D341Med (cell line): ENCODE measurements at regions not wholly inside any gene's neighbourhood (a gene's known extent, or its start where the extent isn't known, plus 50 kb on each side); places are given as distances from the start of the nearest gene placed in this dataset.

Source experiments
- DNase-seq: peaks from one replicate; pipeline ENCODE4 v3.0.0; 2012; ENCODE audit warnings: low spot score

DNA sequence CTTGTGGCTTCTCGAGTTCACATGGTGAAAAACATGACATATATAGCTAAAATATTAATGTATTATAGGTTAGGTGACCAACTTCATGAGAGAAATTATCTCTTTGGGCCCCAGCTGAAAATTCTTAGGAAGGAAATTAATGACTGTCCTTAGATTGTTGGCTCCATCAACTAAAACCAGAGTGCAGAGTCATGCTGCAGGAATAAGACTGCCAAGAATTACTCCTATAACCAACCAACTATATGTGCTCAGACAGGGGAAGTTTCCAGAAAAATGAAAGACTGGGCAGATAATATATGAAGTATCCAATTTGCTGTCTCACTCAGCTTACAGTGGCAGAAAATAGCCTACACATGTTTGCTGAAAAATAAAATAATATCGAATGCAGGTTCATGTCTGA, 71.0 kb upstream of the TMEFF2 start:
- DNase-seq, result no peak

DNA sequence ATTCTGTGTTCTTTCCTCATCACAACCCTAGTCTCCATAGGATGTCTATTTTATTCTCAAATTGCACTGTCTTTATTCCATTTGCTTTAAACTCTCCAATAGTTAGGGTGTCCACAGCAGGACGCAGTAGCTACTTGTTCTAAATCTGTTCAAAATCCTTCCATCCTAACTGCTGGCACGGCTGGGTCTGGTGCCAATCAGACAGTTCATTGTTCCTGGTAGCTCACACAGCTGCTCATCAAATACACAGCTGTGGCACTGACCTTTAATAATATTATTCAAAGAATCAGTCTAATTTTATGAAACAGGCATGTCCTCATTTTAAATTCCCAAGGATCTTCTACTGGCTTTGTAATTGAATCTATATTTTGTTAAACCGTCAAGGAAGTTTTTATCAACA, 59.7 kb upstream of the TMEFF2 start:
- no peak for DNase-seq

- DNase-seq, result no peak
These were observed 59.0 kb upstream of the TMEFF2 start for GRCh38 chr2:192253692-192254091.

DNA sequence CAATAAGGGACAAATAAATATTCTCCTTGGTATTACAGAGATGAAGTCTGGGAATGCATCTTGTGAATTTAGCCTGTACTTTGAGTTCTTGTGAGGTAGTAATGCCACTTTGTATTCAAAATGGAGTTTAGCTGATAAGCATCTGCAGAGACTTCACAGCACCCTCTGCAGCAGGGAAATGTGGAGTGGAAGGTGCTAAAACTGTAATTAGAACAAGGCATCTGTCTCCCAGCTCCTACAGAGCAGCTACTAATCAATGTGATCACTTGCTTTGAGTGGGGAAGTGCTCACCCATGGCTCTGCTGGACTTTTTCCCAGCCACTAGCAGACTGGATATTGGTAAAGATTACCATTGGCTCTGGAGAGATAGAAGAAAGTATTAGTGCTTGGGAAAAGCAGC, 56.2 kb upstream of the TMEFF2 start:
- no peak for DNase-seq

- DNase-seq, result no peak
These were observed 52.7 kb upstream of the TMEFF2 start for GRCh38 chr2:192247456-192247855.

DNA sequence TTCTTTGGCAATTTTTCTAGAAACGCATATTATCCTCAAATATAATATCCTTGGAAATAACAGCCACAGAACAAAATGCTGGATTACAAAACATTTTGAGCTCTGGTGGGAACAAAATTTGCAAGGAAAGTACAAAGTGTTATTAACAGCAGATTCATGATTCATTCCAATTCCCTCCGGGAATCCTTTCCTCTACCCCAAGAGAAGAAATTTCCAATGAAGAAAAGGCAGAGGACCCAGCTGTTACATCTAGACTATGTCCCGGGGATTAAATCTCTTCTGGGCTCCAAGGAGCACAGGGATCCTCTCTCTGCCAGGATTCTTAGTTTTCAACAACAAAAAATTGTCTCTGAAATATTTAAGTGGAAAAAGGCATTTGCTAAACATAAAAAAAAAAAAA, 51.6 kb upstream of the TMEFF2 start:
- DNase-seq, result no peak

- DNase-seq, result no peak
These were observed 50.6 kb upstream of the TMEFF2 start for GRCh38 chr2:192245329-192245728.
